GM19455 (cell line): ENCODE measurements at regions not wholly inside any gene's neighbourhood (a gene's known extent, or its start where the extent isn't known, plus 50 kb on each side); places are given as distances from the start of the nearest gene placed in this dataset.
"Not testable (repeated sequence)": the region's sequence is repeated elsewhere in the genome, so short reads cannot be mapped to it uniquely, and the experiment has no call there.

Experiments used
- ATAC-seq: cut with Tn5 transposase; IDR thresholded peaks from one replicate; pipeline ENCODE4 v1.9.1; 2021; ENCODE audit not compliant: unreplicated experiment

DNA sequence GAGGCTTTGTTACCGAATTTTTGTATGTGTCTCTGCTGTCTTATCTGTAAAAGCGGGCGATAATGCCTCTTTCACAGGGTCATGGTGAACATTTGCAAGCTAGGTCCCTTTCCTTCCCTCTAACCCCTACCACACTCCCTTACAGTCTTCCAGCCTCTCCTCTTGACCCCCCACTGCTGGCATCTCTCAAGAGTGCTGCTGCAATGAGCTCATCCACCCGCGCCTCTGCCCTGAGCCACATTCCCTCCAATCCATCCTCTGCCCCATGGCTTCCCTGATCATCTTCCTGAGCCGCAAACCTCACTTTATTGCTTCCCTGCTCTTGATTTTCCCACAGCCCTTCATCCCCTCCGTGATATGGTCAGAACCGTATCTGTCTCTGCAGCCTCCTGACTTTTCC is 343.6 kb downstream of the BCL11B start:
- no peak for ATAC-seq

DNA sequence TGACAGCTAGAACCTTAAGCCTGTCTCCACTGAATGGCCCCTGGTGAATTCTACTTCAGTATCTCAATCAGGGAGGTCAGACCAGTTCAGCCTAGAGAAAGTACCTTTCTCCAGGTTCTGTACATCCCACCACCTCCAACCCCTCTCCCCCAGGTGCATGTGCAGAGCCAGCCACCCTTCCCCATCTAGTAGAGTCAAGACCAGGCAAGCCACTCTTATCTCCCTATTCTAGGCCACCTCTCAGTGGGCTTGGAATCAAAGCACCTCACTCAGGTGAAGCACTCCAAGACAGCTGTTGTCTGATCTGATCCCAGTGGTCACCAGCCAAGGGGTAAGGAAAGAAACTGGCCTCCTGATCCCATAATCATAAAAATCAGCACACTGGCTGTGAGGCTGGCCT is 340.9 kb downstream of the BCL11B start:
- no peak for ATAC-seq

DNA sequence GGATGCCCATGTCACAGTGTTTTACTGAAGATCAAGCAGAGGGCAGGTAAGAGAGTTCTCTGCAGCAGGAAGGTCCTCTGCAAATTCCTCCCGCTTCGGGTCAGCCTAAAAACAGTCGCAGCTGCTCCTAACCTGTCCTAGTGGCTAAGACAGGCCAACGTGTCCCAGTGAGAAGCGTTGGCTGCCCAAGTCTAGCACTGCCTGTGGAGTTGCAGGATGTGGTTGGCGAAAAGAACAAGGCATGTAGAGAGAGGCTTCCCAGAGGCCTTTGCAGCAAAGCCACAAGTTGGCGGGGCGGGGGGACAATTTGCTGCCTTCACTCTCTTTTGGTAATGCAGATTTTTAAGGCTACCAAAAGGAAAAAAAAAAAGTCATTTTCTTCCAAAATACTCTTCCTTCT is 340.1 kb downstream of the BCL11B start:
- ATAC-seq, result no peak

DNA sequence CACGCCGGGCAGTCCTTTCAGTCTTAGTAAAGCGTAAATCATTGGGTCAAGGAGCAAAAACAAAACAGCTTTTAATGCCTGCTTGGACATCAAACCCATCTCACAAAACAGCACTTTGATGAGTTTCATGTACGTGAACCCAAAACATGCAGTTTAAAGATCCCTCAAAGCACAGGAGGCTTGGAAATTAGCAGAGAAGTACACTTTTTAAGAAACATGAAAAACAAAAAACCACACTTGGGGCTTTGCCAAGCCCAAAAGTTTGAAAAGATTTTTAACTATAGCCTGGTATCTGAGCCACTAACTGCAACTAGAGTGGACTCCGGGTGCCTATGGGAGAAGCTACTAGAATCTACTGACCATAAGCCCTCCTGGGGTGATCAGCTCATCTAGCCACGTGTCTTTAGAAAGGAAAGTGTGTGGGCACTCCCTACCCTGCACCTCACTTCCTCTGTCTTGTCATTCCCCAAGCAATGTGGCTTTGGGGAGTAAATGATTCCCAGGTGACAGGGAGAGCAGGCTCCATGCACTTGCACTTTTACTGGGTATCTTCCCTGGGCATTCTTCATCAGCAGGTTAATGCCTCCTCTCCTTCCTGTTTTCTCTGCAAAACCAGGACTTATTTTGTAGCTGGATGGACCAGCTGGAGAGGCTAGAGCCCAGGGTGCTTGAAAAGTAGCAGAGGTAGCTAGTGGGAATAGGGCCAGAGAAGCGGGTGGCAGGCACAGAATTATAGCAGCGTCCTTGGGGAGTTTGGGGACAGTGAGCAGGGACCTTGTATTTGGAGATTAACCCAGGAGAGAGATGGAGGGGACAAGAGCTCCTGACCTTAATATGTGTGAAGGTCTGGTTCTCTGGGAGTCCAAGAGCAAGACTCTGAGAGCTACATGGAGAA is 339.3 kb downstream of the BCL11B start:
- no peak for ATAC-seq

GRCh38 chr14:98934569-98934968 is 337.4 kb downstream of the BCL11B start:
- not testable (repeated sequence) for ATAC-seq

DNA sequence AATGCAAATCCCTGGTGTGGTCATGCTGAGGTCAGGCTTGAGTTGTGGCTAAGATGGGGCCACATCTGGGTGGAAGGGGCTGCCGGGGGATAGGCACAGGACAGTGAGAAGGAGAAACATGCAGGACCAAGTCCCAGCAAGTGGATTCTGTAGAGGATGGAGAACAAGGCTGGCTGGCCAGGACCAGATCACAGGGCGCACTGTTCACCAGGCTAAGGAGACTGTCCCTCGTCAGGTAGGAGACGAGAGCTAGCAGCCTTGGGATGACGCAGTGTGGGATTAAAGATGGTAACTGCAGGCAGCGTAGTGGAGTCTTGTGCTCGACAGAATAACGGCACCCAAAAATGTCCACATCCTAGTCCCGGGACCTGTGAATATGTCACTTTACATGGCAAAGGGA is 336.1 kb downstream of the BCL11B start:
- ATAC-seq, result no peak

- ATAC-seq, result no peak
These were observed 335.0 kb downstream of the BCL11B start for GRCh38 chr14:98937021-98937420.

- no peak for ATAC-seq
These were observed 334.1 kb downstream of the BCL11B start for GRCh38 chr14:98937712-98938505.

DNA sequence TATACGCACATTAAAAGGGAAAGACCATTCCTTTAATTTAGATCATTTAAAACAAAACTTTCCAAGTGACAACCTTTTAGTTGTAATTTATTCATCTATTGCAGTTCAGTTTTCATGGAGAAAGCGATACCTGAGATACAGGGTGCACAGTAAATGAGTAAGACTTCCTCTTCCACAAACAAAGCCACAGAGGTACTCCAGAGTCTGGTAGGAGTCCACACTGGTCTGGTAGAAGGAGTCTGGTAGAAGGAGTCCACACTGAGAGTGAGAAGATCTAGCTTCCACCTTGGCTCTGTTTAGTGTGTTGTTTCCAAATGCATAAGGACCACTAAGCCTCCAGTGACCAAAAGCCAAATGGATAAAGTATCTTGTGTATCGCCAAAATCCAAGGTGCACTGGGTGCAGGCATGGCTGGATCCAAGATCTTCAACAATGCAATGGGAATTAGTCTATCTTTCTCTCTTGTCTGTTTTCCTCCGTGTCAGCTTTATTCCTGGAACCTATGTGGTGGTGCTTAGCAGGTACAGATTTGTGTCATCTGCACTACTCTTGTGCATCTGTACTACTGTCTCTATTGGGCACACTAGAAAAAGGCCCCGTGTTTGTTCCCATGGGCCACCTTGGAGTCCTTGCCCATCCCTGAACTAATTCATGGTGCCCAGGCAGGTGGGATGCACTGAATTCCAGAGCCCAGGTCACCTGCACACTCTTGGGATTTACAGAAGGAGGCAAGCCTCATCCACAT is 331.1 kb downstream of the BCL11B start:
- no peak for ATAC-seq

DNA sequence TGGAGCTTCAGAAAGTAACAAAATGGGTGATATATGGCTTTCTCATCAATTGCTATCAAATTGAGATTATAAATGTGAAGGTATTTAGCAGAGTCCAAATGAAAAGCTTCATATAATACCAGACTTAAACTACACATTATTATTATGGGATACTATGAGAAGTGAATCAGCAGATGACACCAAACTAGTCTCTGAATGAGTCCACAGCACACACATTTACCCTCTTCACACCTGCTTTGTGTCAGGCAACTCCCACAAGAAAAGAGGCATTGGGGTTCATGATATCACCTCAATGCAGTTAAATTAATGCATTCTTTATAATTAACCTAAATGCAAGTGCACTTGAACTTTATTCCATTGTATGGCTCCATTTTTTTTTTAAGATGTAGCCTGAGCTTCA is 330.5 kb downstream of the BCL11B start:
- no peak for ATAC-seq

GRCh38 chr14:98943907-98944306 is 328.1 kb downstream of the BCL11B start:
- ATAC-seq, result no peak

- ATAC-seq, result no peak
These were observed 327.0 kb downstream of the BCL11B start for GRCh38 chr14:98944989-98945388.

GRCh38 chr14:98945611-98946570 is 326.1 kb downstream of the BCL11B start:
- ATAC-seq, result no peak

GRCh38 chr14:98946940-98947339 is 325.1 kb downstream of the BCL11B start:
- no peak for ATAC-seq

DNA sequence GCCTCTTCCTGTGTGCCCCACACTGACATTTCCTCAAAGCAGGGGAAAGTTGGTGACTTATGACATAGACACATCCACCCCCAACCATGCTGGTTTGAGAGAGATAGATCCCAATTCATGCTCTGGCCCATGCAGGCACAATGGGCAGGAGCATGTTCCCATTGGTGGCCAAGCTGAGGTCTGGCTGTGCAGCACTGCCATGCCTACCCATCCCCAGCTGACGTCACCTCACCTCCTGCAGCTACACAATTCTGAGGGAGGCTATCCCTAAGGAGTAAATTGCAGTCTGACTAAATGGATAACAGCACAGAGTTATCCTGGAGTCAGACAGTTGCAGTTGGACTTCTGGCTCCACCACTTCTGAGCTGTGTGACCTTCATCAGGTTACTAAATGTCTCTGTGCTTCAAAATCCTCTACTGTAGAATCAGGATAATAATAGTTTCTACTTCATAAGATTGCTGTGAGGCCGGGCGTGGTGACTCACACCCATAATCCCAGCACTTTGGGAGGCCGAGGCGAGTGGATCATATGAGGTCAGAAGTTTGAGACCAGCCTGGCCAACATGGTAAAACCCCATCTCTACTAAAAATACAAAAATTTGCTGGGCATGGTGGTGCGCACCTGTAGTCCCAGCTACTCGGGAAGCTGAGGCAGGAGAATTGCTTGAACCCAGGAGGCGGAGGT is 323.9 kb downstream of the BCL11B start:
- no peak for ATAC-seq

DNA sequence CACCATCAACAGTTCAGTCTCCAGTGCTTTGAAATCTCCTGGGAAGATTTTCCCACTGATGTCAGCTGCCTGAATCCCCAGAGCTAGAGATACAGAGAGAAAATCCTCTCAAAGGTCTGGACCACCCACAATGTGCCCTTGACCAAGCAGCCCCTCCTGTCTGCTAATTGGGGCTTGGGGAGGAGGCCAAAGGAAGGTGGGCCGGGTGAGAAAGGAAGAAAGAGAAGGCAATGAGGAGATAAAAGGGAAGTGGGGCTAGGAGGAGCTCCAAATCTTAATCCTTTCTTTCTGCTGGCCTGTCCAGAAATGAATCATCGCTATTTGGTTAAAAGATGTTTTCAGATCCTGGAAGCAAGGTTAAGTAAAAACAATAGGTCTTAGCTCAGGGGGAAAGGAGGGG is 322.9 kb downstream of the BCL11B start:
- ATAC-seq, result no peak

DNA sequence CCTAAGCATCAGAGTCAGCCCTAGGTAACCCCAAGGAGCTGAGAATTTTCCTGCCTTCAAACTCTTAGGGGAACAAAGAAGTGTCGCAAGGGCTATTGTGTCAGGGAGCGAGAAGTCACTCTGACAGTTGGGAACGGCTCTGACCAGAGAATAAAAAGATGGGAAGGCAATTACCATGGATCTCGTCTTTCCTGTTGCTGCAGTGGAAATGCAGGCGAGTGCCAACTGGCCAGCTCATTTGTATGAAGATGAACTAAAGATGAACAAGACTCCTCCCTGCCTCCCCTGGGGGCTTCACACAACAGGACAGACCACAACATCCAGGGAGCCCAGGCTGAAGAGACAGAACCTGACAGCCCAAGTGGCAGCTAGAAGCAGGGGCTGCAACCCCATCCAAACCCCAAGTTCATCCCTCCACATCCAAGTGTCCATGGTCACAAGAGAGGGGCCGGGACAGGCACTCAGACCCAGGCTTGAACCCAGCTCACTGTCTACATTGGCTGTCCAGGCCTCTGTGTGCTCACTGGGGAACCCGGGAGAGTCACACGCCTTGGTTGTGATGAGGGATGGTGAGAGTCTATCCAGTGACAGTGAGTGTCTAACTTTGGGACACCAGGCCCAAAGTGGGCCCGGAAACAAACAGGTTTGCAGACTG is 322.4 kb downstream of the BCL11B start:
- no peak for ATAC-seq

- no peak for ATAC-seq
These were observed 321.6 kb downstream of the BCL11B start for GRCh38 chr14:98950353-98950895.

DNA sequence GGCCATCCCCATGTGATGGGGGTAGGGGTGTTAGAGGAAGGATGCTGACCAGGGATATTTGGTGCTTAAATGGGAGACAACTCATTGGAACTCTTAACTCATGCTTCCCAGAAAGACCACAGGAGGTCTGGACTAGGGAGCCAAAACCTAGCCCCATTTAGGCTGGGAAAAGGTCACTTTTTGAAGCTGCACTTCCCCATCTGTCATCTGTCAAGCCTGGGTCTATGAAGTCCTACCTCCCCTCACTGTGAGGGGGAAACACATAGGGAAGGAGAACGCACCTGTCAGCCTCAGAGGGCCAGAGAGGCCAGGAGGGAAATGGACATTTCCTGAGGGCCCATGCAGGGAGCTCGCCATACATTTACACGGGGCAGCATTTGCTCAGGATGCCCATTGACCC is 321.0 kb downstream of the BCL11B start:
- no peak for ATAC-seq
